ENCODE measurements at regions not wholly inside any gene's neighbourhood (a gene's known extent, or its start where the extent isn't known, plus 50 kb on each side); places are given as distances from the start of the nearest gene placed in this dataset.

- TF ChIP-seq EZH2 (IDR thresholded peaks at IDR 0.05; ENCODE audit: borderline replicate concordance, low read depth, low read length, poor library complexity, severe bottlenecking) (no peak), CTCF (conservative IDR thresholded peaks at IDR 0.05; ENCODE audit: low read depth, low read length) (no peak)
Observed at GRCh38 chr2:83142934-83143333, 1316.1 kb downstream of the SUCLG1 start.

Data from A673 (cell line).